HG02642 (cell line): ENCODE measurements at regions not wholly inside any gene's neighbourhood (a gene's known extent, or its start where the extent isn't known, plus 50 kb on each side); places are given as distances from the start of the nearest gene placed in this dataset.

Experiments used
- ATAC-seq: cut with Tn5 transposase; IDR thresholded peaks from one replicate; pipeline ENCODE4 v1.9.1; 2021; ENCODE audit warnings: mild to moderate bottlenecking; ENCODE audit not compliant: unreplicated experiment, poor library complexity

- ATAC-seq, result no peak
Measured at GRCh38 chr2:103254611-103255010, 492.8 kb downstream of the TMEM182 start.

- ATAC-seq, result no peak
Measured at GRCh38 chr2:103264058-103264768, 502.4 kb downstream of the TMEM182 start.

GRCh38 chr2:103265521-103265920, 503.7 kb downstream of the TMEM182 start:
- no peak for ATAC-seq

GRCh38 chr2:103268841-103269498, 507.1 kb downstream of the TMEM182 start:
- ATAC-seq, result no peak

GRCh38 chr2:103276869-103277268, 515.0 kb downstream of the TMEM182 start:
- ATAC-seq, result no peak

- no peak for ATAC-seq
Measured at GRCh38 chr2:103284750-103285149, 522.9 kb downstream of the TMEM182 start.

- ATAC-seq, result no peak
Measured at GRCh38 chr2:103285354-103285753, 523.5 kb downstream of the TMEM182 start.

- ATAC-seq, result no peak
Measured at GRCh38 chr2:103287746-103288145, 525.9 kb downstream of the TMEM182 start.

GRCh38 chr2:103288696-103289095, 526.9 kb downstream of the TMEM182 start:
- ATAC-seq, result no peak

GRCh38 chr2:103289105-103289725, 527.4 kb downstream of the TMEM182 start:
- no peak for ATAC-seq

- no peak for ATAC-seq
Measured at GRCh38 chr2:103292573-103292972, 530.7 kb downstream of the TMEM182 start.

- no peak for ATAC-seq
Measured at GRCh38 chr2:103293067-103293741, 531.4 kb downstream of the TMEM182 start.

- ATAC-seq, result no peak
Measured at GRCh38 chr2:103293742-103294077, 531.9 kb downstream of the TMEM182 start.

GRCh38 chr2:103294420-103294819, 532.6 kb downstream of the TMEM182 start:
- ATAC-seq, result no peak

- ATAC-seq, result no peak
Measured at GRCh38 chr2:103295591-103295990, 533.8 kb downstream of the TMEM182 start.

- no peak for ATAC-seq
Measured at GRCh38 chr2:103324671-103325070, 562.8 kb downstream of the TMEM182 start.

GRCh38 chr2:103327386-103327785, 565.6 kb downstream of the TMEM182 start:
- ATAC-seq, result no peak

GRCh38 chr2:103327966-103328365, 566.1 kb downstream of the TMEM182 start:
- no peak for ATAC-seq

- ATAC-seq, result no peak
Measured at GRCh38 chr2:103335403-103335802, 573.6 kb downstream of the TMEM182 start.

- no peak for ATAC-seq
Measured at GRCh38 chr2:103338819-103339218, 577.0 kb downstream of the TMEM182 start.

- ATAC-seq, result no peak
Measured at GRCh38 chr2:103346780-103347179, 584.9 kb downstream of the TMEM182 start.
